ENCODE measurements at regions not wholly inside any gene's neighbourhood (a gene's known extent, or its start where the extent isn't known, plus 50 kb on each side); places are given as distances from the start of the nearest gene placed in this dataset.

DNA sequence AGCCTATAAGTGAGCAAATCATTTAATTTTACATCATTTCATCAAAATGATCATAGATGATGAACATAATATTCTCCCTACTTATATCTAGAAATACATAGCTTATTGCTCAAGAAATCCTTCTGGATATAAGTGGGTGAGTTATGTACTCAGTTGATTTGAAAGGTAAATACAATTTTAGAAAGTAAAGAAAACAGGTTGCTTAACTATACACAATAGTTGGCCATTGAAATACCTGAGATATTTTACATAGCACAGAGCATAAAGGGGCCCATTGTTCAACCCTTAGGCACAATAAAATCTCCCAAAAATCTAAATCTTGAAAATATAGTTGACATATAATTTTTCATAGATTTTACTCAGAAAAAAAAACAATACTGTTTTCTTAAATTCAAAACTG, 782.0 kb upstream of the KLHL1 start:
- intact Hi-C loops (cut with DNase I) = no loop called here
- no peaks in the 10 kb centered on the region for H3K27me3 ChIP-seq
- no peaks in the 10 kb centered on the region for H3K9me3 ChIP-seq
- no peak for DNase-seq
- no peak overlapping the region for H3K4me3 ChIP-seq
- H3K4me1 ChIP-seq (ENCODE audit: insufficient read depth) = no peaks in the 10 kb centered on the region
- no peaks in the 10 kb centered on the region for H3K36me3 ChIP-seq
- TF ChIP-seq EP300 (IDR thresholded peaks at IDR 0.05) (no peak), CTCF (IDR thresholded peaks at IDR 0.05) (no peak), POLR2A (IDR thresholded peaks at IDR 0.05) (no peak)
- no peak overlapping the region for H3K27ac ChIP-seq

- TF ChIP-seq CTCF (IDR thresholded peaks at IDR 0.05) (no peak), EP300 (IDR thresholded peaks at IDR 0.05) (no peak), POLR2A (IDR thresholded peaks at IDR 0.05) (no peak)
- no peak for DNase-seq
- Histone ChIP-seq H3K4me1 (ENCODE audit: insufficient read depth) (no peaks in the 10 kb centered on the region), H3K4me3 (no peak overlapping the region), H3K36me3 (no peaks in the 10 kb centered on the region), H3K27ac (no peak overlapping the region), H3K9me3 (no peaks in the 10 kb centered on the region), H3K27me3 (no peaks in the 10 kb centered on the region)
- intact Hi-C loops (cut with DNase I) = no loop called here
- 85 to 86% (median 85%) methylated on average over 5 of the region's 5 CpGs for whole genome bisulfite sequencing, 3 donors
Measured at GRCh38 chr13:70889163-70889562, 780.9 kb upstream of the KLHL1 start.

DNA sequence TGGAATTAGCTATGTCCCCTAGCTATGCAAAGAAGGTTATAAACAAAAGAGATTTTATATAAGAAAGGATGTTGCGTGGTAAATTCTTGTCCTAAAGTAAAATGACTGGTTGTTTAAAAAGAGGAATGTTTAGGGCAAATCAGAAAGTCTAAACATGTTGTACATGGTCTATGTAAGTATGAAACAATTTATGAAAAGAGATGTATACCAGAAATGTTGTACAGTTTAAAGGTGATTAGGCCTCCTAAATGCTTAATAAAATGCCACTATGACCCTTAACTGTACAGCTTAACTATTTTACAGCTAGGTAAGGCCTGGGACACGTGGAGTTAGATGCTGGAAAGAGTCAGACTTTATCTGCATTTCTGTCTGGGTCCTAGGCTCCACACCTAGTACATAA, 775.9 kb upstream of the KLHL1 start:
- no peaks in the 10 kb centered on the region for H3K27me3 ChIP-seq
- no peaks in the 10 kb centered on the region for H3K36me3 ChIP-seq
- H3K4me1 ChIP-seq (ENCODE audit: insufficient read depth) = no peaks in the 10 kb centered on the region
- no peaks in the 10 kb centered on the region for H3K9me3 ChIP-seq
- DNase-seq = no peak
- intact Hi-C loops (cut with DNase I) = no loop called here
- no peak overlapping the region for H3K27ac ChIP-seq
- WGBS, 3 donors = 61 to 66% (median 63%) methylated on average over 2 of the region's 2 CpGs
- no peak overlapping the region for H3K4me3 ChIP-seq
- TF ChIP-seq POLR2A (IDR thresholded peaks at IDR 0.05) = no peak
- no peak for TF ChIP-seq CTCF (IDR thresholded peaks at IDR 0.05)
- no peak for TF ChIP-seq EP300 (IDR thresholded peaks at IDR 0.05)

DNA sequence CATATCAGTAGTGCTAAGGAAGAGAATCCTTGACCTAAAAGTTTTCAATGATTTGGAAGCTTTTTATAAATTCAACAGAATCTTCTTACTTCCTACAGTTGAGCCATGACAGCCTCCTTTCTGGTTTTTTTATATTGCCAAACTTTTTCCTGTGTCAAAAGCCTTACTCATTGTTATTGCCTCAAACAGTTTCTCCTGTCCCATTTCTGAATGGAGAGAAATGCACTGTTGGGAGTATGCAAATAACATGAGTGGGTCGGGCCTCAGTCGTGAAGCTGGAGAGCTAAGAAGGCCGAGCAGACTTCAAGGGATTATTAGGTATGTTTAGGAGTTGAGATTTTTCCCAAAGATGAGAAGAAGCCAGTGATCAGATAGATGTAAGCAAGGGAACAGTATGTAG, 766.4 kb upstream of the KLHL1 start:
- no peak for TF ChIP-seq EP300 (IDR thresholded peaks at IDR 0.05)
- no peak for TF ChIP-seq POLR2A (IDR thresholded peaks at IDR 0.05)
- TF ChIP-seq CTCF (IDR thresholded peaks at IDR 0.05) = no peak
- H3K36me3 ChIP-seq = no peaks in the 10 kb centered on the region
- no peaks in the 10 kb centered on the region for H3K9me3 ChIP-seq
- no peak for DNase-seq
- H3K27ac ChIP-seq = no peak overlapping the region
- no peaks in the 10 kb centered on the region for H3K4me1 ChIP-seq (ENCODE audit: insufficient read depth)
- WGBS, 3 donors = 55 to 70% (median 64%) methylated on average over 3 of the region's 3 CpGs
- no peaks in the 10 kb centered on the region for H3K27me3 ChIP-seq
- no peak overlapping the region for H3K4me3 ChIP-seq
- intact Hi-C loops (cut with DNase I) = no loop called here

- WGBS, 3 donors = 77 to 85% (median 78%) methylated on average over 2 of the region's 2 CpGs
- TF ChIP-seq EP300 (IDR thresholded peaks at IDR 0.05) (no peak), CTCF (IDR thresholded peaks at IDR 0.05) (no peak), POLR2A (IDR thresholded peaks at IDR 0.05) (no peak)
- intact Hi-C loops (cut with DNase I) = loop anchor here in 1 of 4 donors (5.0 kb wide), 1 partner anchor 813 kb away; no protein-coding TSS in a partner anchor
- no peaks in the 10 kb centered on the region for H3K36me3 ChIP-seq
- no peak for DNase-seq
- no peak overlapping the region for H3K4me3 ChIP-seq
- no peaks in the 10 kb centered on the region for H3K27me3 ChIP-seq
- H3K27ac ChIP-seq = no peak overlapping the region
- H3K9me3 ChIP-seq = no peaks in the 10 kb centered on the region
- H3K4me1 ChIP-seq (ENCODE audit: insufficient read depth) = no peaks in the 10 kb centered on the region
Measured at GRCh38 chr13:70864731-70865130, 756.5 kb upstream of the KLHL1 start.

Measured in ovary (tissue), 7 donors.